NCI-H524 (cell line): ENCODE measurements at regions not wholly inside any gene's neighbourhood (a gene's known extent, or its start where the extent isn't known, plus 50 kb on each side); places are given as distances from the start of the nearest gene placed in this dataset.
"Not testable (repeated sequence)": the region's sequence is repeated elsewhere in the genome, so short reads cannot be mapped to it uniquely, and the experiment has no call there.

ENCODE experiments used
- DNase-seq, 2 experiments: peaks; one replicate each; lab custom pipeline; 2025; lab: John Stamatoyannopoulos, UW

DNA sequence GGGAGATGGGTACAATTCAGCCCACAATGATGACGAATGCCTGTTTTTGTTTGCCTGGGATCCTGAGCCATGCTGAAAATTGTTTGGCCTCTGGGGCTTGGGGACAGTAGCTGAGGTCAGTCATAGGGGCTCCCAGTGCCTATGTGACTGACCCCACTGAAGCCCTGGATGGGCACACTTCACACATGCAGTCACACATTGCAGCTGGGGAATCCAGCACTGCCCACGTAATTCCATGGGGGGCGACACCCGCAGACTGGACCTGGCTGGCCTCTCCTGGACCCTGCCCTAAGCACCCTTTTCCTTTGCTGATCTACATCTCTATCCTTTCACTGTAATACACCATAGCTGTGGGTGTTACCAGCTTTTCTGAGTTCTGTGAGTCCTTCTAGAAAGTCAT, 295.2 kb upstream of the HS6ST1 start:
- DNase-seq: no peak

DNA sequence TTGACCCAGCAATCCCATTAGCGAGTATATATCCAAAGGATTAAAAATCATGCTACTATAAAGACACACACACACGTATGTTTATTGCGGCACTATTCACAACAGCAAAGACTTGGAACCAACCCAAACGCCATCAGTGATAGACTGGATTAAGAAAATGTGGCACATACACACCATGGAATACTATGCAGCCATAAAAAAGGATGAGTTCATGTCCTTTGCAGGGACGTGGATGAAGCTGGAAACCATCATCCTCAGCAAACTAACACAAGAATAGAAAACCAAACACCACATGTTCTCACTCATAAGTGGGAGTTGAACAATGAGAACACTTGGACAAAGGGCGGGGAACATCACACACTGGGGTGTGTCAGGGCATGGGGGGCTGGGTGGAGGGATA, 296.2 kb upstream of the HS6ST1 start:
- DNase-seq: not testable (repeated sequence)

GRCh38 chr2:128615571-128615970, 296.9 kb upstream of the HS6ST1 start:
- DNase-seq: no peak

DNA sequence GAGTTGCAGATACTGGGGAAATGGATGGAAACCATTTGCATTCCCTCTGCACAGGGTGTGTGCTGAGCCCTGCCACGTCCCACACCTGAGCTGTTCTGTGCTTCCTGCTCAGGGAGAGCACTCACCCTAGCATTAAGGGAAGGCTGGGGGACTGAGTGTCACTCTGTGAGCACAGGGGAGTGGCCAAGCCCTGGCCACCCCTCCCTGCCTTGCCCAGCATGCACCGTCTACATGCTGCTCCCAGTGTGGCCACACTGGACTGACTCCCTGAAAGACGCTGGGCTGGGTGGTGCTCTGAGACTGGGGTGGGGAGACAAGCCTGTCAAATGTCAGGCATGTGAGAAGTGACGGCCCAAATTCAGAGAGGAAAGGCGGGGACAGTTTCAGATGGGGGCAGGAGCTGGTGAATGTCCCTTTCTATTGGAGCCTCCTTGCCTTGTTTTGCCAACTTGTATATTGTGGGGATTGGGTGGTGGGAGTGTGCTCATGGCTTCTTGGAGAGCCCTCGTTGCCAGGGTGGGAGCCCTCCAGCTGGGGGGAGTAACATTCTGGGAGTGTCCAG, 298.4 kb upstream of the HS6ST1 start:
- DNase-seq: no peak

- DNase-seq: no peak
Measured at GRCh38 chr2:128617661-128618060, 299.0 kb upstream of the HS6ST1 start.

DNA sequence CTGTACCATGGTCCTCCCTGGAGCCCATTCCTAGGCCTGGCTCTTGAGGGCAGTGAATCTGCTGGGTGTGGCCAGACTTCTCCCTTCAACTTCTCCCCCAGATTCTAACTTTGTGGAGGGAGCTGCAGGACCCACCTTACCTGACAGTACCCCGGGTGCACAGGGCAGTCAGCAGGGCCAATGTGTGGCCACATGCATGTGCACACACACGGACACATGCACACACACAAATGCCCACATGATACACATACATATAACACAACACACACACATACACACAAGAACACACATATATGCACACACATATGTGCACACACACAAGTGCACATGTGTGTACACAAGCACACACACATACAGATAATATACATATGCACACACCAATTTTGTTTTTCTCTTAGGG, 300.0 kb upstream of the HS6ST1 start:
- no peak for DNase-seq

DNA sequence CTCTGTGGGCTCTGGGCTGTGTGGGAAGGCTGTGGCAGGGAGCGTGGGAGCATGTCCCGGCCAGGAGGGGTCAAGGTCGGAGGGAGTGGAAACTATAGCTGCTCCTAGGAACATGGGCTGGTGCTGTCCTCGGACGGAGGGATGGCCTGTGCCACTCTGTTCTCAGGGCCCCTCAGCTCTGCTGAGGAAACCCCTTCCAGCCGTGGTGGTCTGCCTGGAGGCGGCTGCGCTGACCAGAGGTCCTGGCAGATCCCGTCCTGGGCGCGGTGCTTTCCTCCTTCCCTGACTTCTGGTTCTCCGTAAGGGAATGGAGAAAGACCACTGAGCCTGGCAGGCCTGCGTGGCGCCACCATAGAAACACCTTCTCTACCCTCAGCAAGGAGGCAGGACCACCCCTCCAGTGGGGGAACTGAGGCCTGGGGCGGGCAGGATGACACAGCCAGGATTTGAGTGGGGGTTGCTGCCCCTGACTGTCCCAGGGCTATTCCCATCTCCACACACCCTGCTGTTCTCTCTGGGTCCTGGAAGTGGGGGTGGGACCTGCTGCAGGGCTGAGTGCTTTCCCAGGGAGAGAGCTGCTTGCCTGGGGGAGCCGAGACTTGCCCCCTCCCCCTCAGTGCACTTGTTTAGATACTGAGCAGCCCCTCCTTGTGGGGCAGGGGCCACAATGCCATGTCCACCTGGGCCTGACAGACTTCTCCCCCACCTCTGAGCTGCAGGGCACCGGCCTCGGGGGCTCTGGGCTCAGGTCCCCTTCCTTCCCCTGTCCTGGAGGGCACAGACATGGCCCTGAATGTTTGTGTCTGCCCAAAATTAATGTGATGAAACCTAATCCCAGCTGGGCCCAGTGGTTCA, 301.0 kb upstream of the HS6ST1 start:
- no peak for DNase-seq

GRCh38 chr2:128621074-128621473, 302.4 kb upstream of the HS6ST1 start:
- DNase-seq: no peak

- no peak for DNase-seq
Measured at GRCh38 chr2:128622371-128622770, 303.7 kb upstream of the HS6ST1 start.

DNA sequence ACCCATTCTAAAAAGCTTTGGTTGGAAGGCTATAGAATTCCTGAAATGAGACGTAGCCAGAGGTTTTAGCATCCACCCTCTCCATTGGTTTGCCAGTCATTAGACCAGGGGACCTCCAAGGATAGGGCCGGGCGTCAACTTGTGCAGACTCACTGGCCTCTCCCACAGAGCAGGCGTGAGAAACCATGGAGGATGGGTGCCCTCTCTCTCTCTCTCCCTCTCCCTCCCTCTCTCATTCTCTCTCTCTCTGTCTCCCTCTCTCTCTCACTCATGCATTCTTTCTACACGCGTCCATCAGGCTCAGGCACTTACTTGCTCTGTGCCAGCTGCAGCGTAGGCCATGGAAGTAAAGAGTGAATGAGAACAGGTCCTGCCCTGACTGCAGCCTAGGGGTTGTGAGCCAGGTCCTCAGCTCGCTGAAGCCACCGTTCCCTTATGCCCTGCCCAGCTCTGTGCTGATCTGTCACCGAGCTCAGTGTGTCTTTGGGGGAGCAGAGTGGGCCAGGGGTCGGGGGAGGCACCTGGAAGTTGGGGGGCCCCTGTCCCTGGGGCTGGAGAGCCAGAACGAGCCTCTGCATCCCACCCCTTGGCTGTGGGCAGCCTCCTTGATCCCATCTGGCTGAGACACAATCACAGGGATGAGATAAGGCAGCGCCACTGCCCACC, 304.4 kb upstream of the HS6ST1 start:
- no peak for DNase-seq

DNA sequence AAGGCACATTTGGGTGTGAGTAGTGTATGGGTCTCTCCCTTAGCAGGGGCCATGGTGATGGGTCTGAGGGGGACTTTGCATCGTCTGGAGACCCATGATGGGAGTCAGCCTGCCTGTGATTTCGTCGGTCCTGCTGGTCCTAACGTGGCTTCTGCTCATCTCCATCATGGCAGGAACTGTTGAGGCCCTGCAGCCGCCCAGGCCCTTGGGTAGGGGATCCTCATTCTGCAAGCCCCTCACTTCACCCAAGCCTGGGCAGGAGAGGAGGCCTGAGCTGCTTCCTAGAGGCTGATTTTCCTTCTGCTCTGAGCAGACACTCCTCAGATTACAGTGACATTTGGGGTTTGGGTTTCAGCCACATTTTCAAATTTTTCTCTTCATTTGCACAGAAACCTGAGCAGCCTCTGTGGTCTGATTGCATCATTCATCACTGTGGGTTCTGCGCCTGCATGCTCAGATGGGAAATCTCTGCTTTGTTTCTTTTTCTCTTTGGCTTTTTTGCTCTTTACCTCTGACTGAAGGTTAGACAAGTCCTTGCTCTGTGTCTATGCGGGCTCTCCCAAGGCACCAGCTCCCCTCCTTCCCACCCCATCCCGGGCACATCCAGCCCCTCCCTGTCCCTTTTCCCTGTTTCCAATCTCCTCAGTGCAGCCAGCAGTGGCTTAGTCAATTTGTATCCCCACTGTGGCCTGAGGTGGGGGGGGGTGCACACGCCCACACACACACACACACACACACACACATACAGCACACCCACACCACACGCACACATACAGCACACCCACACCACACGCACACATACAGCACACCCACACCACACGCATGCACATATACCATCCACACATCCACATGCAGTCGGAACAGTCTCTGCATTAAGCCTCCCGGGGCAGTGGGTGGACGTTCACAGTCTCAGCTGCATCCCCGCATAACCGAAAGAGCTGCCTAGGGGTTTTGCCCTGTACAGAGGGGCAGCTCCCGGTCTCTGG, 305.4 kb upstream of the HS6ST1 start:
- DNase-seq: peak in 1 of 2 experiments; percentile 19

DNA sequence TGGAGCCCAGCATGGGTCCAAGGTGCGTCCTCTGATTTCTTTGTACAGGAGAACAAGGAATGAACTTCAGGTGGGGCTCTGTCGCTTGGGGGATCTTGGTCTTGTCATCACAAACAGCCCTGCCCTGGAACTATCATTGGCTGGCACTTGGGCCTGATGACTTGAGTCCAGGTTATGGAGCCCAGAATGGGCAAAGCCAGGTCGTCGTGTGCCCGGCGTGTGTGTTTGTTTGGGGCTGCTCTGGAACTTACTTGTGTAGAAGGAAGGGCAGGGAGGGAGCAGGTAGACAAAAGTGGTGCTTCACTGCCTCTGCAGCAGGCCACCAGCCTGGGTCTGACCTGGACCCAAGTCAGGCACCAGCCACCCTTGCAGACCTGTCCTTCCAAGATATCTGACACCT, 306.3 kb upstream of the HS6ST1 start:
- no peak for DNase-seq

DNA sequence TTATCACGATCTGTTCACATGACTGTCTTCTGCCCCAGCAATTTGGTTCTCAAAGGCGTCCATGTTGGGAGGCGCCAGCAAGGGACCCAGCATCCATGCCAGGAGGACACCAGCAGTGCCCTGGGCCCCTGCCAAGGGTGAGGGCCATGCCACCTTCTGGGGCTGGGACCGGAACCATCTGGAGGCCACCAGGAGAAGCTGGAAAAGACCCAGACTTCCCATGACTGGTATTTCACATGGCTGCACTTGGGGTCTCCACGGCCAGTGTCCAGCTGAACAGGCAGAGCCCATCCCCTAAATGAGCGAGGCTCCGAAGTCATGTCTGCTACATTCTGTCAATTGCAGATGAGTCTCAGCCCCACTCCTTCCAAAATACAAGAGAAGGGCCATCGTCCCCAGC, 306.8 kb upstream of the HS6ST1 start:
- no peak for DNase-seq

- no peak for DNase-seq
Measured at GRCh38 chr2:128625963-128626759, 307.5 kb upstream of the HS6ST1 start.

DNA sequence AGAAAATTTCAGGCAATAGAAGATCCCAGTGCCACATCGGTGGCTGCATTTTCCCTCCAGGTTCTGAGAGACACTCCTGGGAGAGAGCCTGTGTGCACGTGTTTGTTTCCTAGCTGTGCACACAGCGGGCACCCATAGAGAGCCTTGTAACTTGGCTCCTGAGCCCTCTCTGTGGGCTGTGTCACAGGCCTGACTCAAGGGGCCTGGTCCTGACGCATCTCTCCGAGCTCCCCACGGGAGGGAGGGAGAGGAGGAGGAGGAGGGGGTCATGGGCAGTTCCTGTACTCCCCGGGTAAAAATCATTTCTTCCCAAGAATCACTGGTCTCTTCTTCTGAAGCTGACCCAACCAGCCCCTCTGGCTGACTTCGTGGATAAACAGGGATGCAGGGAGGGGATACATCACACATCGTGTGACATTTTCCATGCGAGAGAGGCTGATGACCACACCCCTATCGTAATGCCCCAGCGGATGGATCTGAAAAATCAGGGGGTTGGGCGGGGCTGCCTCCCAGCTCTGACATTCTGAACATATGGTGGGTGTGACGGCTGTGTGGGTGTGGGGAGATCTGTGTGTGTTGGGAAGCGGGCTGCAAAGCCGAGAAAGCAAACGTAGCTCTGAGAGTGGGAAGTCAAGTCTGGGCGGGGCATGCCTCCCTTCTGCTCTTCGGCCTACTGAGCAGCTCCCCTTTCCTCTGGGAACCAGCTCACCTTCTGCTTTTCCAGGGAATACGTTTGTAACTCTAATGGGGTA, 308.3 kb upstream of the HS6ST1 start:
- peak; percentile 66 to 91 for DNase-seq

DNA sequence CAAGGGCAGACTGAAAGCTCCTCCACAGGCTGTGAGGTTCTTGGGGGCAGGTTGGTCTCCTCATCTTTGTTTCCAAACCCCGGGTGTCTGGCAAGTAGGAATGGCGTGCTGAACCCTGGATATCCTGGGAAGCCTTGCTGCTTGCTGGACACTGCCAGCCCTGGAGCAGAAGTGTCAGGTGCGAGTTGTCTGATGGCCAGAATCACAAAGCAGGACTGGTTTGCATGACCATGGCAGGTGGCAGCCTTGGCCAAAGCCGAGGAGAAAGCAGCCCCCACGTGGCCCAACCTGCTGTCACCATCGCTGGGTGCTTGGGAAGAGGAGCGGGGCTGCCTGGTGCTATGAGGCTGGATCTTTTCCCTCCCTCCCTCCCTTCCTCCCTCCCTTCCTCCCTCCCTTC, 309.5 kb upstream of the HS6ST1 start:
- no peak for DNase-seq

DNA sequence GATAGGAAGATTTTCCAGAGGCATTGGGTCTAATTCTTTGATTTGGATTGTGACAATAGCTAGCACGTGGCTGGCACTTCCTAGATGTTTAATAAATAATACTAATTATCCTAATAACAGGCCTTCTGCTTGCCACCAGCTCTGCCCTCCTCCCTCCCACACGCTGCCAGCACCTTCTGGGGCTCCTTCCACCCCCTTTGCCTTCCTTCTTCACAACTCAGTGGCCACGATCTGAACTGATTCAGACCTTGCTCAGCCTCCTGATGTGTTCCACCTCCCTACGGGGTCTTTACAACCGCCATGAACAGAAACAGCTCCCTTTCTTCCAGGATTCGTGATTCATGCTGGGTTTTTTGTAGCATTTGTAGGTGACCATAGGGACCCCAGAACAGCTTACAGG, 310.3 kb upstream of the HS6ST1 start:
- no peak for DNase-seq

GRCh38 chr2:128630974-128631697, 312.5 kb upstream of the HS6ST1 start:
- DNase-seq: no peak

GRCh38 chr2:128631698-128632500, 313.2 kb upstream of the HS6ST1 start:
- DNase-seq: no peak
